HG03060 (cell line): ENCODE measurements at regions not wholly inside any gene's neighbourhood (a gene's known extent, or its start where the extent isn't known, plus 50 kb on each side); places are given as distances from the start of the nearest gene placed in this dataset.
"Not testable (repeated sequence)": the region's sequence is repeated elsewhere in the genome, so short reads cannot be mapped to it uniquely, and the experiment has no call there.

Experiments used
- ATAC-seq: cut with Tn5 transposase; IDR thresholded peaks from one replicate; pipeline ENCODE4 v1.9.1; 2021; ENCODE audit warnings: low read depth, moderate number of reproducible peaks; ENCODE audit not compliant: unreplicated experiment

DNA sequence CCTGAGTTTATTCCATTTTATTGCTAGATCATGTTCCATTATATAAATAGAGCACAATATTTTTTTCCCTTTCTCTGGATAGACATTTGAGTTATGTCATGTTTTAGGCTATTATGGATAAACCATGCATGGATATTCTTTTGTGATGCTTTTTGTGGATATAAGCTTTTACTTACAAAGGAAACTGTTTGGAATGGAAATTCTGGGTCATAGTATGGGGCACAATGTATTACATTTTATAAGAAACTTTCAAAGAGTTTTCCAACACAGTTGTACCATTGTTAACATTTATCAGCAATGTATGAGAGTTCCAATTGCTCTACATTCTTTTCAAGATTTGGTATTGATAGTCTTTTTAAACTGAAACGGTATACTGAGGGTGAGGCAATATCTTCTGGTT lies 749.4 kb downstream of the SOCS6 start:
- no peak for ATAC-seq

DNA sequence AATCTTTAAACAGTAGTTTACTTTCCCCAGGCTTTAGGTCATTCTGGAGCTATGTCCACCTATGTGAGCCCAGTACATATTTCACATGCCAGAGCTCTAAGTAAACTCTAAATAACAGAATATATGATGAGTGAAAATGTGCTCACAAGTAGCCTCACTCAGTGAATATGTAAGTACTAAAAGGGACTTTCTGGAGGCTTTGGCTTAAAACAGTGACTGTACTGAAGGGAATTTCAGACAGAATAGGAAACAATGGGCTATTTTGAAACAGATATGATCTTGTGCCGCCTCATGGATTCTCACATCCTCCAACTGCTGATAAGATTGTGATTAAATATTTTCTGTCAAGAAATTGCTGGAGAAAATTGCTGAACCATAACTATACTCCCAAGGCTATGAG lies 747.9 kb downstream of the SOCS6 start:
- ATAC-seq = no peak

DNA sequence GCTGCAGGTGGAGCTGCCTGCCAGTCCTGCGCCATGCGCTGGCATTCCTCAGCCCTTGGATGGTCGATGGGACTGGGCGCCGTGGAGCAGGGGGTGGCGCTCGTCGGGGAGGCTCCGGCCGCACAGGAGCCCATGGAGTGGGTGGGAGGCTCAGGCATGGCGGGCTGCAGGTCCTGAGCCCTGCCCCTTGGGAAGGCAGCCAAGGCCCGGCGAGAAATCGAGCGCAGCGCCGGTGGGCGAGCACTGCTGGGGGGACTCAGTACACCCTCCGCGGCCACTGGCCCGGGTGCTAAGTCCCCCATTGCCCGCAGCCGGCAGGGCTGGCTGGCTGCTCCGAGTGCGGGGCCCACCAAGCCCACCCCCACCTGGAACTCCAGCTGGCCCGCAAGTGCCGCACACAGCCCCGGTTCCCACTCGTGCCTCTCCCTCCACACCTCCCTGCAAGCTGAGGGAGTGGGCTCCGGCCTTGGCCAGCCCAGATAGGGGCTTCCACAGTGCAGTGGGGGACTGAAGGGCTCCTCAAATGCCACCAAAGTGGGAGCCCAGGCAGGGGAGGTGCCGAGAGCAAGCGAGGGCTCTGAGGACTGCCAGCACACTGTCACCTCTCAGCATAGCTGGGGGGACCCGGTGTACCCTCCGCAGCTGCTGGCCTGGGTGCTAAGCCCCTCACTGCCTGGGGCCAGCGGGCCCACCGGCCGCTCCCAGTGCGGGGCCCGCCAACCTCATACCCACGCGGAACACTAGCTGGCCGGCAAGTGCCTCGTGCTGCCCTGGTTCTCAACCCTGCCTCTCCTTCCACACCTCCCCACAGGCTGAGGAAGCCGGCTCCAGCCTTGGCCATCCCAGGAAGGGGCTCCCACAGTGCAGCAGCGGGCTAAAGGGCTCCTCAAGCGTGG lies 742.7 kb downstream of the SOCS6 start:
- not testable (repeated sequence) for ATAC-seq

DNA sequence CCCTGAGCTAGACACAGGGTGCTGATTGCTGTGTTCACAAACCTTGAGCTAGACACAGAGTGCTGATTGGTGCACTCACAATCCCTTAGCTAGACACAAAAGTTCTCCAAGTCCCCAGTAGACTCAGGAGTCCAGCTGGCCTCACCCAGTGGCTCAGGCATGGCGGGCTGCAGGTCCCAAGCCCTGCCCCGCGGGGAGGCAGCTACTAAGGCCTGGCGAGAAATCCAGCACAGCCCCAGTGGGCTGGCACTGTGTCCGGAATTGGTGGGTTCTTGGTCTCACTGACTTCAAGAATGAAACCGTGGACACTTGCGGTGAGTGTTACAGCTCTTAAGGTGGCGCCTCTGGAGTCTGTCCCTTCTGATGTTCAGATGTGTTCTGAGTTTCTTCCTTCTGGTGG lies 741.2 kb downstream of the SOCS6 start:
- ATAC-seq = not testable (repeated sequence)

DNA sequence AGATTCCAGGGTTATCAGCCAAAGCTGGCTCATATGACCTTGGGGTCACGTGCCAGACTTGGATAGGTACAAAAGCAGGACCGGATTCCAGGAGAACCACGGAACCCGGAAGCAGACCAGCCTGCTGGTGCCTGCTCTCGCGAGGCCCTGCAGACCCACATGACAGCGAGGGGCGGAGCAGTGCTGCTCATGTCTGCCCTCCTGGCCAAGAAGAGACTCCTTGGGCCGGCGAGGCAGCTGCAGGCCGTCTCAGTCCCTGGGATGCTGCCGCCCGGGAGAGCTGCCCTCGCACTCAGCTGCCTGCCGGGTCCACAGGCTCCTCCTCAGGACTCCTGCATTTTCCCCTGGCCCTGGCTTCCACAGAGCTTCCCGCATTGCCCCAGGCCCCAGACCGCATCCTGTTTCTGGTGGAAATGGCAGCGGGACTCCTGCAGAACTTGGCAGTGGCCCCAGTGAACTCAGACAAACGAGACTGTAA lies 739.5 kb downstream of the SOCS6 start:
- no peak for ATAC-seq

DNA sequence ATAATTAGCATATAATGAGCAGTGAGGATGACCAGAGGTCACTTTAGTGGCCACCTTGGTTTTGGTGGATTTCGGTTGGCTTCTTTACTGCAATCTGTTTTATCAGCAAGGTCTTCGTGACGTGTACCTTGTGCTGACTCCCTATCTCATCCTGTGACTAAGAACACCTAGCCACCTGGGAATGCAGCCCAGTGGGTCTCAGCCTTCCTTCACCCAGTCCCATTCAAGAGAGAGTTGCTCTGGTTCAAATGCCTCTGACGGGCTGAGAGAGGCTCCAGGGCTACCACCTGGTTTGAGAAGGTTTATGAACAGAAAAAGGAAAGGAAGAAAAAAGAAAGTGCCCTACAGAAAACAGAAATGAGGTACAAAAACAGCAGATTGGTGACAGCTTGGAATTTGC lies 738.7 kb downstream of the SOCS6 start:
- ATAC-seq = no peak

DNA sequence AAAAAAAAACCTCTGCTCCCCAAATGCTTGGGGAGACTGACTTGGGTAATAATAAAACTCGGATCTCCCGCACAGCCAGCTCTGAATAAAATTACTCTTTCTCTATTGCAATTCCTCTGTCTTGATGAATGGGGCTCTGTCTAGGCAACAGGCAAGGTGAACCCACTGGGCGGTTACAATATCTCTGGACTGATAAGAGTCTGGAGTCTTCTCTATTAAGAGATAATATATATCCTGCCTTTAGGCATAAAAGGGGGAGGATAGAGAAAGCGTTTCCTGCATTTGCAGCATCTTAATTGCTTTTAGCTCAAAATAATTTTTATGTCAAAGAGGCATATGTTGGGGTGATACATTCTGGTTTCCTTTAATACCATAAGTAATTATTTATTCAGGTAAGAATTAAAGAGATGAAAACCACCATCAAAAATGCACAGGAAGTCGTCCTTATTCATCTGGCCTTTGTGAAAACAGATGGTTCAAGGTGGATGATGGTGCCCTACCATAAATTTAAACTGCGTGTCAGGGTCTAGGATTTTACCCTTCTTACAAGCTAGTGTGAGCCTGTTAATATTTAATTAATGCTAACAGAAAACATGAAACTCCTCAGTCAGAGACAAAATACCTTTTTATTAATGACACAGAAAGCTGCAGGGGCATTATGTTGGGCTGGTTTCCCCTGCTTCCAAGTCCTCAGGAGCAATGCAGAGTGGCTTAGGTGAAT lies 736.8 kb downstream of the SOCS6 start:
- ATAC-seq = no peak

DNA sequence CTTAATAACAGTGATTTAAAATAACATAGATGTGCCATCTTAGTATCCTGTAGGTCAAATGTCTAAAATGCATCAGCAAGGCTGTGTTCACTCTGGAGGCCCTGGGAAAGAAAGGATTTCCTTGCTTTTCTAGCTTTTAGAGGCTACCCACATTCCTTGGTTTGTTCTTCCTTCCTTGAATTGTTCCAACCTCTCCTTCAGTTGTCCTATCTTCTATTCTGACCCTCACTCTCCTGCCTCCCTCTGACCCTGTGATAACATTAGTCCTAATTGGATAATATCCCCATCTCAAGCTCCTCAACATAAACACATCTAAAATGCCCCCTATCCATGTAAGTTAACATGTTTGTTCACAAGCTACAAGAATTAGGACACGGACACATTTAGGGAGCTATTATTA lies 733.5 kb downstream of the SOCS6 start:
- no peak for ATAC-seq

DNA sequence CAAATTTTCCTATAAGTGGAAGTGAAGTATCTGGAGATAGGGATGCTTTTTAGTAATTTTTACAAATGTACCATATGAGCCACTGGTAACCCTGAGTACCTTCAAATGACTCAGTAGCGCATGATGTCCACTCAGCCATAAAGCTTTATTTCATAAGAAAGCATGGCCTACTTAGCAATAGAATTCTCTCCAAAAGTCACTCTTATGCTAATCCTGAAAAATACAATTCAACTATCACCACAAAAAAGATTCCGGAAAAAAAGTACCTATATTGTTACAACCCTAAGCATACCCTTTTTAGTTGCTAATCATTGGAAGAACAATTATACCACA lies 732.2 kb downstream of the SOCS6 start:
- ATAC-seq = no peak

DNA sequence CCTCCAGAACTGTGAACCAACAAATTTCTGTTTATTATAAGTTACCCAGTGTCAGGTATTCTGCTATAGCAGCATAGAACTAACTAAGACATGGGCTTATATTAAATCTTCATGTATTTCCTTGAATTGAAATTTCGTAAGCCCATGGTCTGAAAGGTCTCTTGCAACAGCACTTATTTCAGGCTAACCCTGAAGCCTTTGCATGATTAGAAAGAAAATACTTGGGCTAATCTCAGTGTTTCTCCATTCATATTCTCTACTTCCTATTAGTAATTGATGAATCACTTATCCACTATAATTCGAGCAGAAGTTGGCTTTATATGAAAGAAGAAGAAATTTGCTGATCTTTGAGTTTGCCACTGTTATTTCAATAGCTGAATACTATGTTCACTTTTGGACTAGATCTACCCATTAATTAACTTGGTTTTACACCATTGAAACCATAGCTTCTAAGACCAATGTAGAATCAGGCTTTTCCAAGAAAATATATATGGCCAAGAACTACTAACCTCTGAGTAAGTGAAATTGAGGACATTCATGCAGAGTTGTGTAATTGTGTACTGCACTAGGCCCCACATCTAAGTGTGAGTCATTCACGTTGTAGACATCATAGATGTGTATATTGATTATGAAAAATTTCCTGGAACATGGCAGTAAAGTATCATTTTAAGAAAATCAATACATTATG lies 731.6 kb downstream of the SOCS6 start:
- ATAC-seq = no peak

DNA sequence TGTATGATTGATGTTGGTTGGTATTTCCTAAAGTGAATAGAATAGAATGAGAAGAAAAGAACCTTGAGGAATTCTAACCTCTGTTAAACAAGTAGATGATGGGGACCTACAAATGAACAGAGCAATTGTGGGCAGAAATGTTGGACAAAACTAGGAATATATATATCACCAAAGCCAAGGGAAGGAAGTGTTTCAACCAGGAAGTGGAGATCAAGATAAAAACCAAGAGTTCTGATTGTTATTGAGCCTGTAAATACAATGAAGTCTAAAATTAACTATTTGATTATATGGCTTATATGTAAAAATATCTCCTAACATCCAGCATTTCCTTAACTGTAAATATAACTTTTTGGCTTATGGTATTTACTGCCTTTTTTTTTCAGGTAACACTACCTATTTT lies 730.0 kb downstream of the SOCS6 start:
- ATAC-seq = no peak

DNA sequence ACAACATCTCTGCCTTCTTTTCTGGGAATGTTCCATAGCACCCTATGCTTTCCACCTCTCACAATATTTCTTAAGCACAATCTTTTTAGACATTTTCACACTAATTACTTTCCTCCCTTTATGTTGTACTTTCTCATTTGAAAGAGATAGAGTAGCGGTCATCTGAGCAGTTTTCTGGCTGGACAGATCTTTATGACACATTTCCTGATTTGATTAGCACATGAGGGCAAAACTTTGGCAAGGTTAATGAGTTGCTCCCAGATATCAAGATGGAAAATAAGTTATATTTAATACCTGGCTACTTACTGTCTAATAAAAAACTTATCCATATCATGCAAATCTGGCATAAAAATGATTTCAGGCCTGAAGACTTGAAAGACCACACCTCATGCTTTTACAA lies 723.9 kb downstream of the SOCS6 start:
- no peak for ATAC-seq

DNA sequence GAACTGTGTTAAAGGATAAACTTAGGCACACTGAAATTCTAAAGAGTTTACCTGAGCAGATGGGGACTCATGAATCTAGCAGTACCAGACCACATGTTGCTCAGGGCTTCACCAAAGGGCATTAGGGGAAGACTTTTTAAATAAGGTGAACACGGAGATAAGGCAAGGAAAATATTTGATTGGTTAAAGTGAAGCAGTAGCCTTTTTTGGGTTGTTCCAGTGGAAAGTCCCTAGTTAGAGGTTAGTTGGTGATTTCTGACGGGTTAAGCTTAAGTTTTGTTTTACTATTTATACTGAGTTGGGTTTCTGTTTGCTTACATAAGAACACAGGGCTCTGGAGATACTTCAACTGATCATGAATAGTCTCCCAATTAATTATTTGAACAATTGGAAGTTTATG lies 722.5 kb downstream of the SOCS6 start:
- ATAC-seq = peak; percentile 50

DNA sequence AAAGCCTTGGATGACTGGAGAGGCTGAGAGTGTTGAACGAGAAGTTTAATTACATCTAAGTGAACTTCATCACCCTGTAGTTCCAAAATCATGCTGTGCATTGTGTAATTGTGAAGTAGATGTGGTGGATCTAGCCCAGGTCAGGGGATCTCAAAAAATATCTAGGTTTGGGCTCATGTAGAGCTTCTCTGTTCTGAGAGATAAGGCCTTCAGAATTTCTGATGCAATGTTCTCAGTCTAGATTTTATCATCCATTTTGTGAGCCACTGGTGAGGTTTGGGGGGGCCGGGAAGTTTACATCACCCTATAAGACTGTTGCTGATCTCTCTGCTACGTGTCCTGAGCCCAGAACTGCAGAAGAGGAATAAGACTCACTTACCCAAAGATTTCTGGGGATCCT lies 719.4 kb downstream of the SOCS6 start:
- no peak for ATAC-seq

DNA sequence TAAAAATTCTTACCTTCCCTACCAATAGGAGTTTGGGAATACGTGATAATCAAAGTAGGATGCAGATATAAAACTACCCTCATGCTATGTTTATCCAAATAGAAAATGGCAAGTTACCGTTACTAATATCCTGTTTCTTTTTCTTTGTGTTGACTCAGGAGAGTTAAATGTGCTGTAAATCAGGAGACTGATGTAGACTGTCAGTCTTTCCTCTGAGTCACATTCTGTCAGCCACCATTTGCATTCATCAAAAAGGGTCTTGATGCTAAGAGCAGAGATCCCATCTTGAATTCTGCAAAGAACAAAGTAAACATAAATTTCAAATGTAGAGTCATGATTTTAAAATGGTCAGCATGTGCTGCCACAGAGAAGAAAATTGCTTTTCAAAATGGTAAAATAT lies 712.8 kb downstream of the SOCS6 start:
- no peak for ATAC-seq

DNA sequence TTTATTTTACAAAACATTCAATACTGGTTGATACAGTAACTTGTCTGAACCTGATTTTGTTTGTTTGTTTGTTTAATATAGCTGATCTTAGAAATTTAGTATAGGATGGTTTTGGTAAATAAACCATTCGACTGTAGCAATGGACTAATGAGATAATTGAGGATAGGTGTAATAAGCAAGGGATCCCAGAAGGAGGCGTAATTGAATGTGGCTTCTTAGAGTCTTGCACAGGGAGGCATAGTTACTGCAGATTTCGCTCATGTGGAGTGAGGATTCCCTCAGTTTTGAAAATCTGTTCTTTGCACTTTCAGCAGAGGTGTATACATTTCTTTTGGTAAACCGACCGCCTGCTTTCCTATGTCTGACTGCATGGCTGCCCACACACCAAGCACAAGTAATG lies 709.6 kb downstream of the SOCS6 start:
- ATAC-seq = no peak

DNA sequence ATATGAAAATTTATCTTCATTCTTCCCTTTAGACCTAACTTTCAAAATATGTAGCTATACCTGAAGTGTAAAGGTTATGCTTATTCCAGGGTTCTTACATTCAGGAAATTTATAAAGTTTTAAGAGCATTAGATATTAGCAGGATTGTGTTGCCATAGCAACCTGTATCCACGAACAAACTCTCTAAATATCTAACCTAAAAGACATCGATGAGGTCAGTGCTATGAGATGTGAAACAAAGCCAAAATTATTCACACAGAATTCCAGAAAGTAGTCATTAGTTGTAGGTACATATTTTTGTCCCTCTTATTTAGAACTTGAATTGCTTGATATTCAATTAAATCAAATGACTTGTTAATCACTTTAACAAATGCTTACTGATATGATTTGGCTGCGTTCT lies 705.3 kb downstream of the SOCS6 start:
- no peak for ATAC-seq

DNA sequence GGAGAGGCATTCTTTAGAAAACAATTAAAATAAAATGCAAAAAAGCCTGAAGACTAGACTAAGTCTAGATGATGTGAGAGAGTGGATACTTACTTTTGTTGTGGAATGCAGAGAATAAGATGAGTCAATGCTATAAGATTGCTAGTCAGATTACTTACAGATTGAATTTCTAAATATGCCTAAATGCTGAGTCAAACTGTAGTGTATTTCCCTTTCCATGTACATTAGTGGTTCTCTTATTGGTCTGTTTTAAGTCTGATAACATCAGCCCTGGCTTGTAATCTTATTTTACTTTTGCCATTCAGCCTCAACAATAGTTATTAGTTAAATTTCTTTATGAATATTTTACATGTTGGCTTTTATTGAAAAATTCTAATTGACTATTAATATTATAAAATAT lies 702.7 kb downstream of the SOCS6 start:
- no peak for ATAC-seq

DNA sequence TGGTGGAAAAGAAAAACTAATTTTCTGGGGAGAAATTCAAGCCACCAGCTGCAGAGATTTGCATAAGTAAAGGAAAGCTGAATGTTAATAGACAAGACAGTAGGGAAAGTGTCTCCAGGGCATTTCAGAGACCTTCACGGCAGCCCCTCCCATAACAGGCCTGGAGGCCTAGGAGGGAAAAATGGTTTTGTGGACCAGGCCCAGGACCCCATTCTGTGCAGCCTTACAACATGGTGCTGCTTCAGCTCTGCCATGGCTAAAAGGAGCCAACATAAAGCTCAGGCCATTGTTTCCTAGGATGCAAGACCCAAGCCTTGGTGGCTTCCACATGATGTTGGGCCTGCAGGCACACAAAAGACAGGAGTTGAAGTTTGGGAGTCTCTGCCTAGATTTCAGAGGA lies 697.1 kb downstream of the SOCS6 start:
- no peak for ATAC-seq

DNA sequence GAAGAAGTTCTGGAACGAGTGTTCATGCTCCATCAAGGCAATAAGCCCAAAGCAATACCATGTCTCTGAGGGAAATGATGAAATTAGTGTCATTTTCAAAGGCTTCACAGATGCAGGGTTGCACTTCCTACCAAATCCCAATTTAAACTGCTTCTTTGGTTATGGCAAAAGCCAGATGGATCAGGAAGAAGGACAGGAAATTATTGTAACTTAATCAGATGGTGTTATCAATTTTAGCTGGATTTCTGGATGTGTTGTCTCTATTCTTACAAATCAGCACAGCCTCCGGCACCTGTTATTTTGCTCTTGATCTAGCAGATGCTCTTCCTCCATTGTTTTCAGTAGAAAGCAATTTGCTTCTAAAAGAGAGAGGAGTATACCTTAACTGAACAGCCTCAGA lies 693.4 kb downstream of the SOCS6 start:
- no peak for ATAC-seq

DNA sequence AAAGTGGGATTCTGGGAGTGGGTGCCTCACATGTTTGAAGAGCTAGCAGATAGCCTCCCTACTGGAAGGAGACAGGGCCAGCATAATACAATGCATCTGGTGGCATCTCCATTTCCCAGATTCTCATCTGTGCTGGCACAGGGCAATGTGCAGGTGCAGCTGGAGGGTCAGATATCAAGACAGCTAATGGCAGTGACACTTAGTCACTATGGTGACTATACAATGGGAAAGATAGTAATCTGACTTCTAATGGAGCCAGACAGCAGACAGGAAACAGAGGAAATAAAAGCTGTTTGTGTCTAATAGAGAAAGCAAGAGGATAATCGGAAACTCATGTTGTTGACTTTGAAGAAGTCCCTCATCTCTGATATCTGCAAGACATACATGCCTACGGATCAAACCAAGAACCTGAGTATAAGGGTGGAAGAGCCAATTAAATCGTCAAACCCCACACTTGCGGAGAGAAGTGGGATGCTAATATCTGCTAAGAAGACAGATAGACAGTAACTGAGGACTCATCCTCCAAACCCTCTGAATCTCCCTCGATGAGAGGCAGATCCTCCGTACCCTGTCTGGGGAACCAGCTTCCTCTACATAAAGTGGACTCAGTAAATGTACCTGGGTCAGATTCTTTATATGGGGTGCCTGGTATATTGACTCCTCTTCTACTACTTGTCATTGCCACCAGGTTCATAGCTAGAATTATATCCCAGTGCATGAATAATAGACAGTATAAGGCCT lies 692.7 kb downstream of the SOCS6 start:
- ATAC-seq = no peak
